T-helper 17 cell (primary cell): ENCODE measurements at regions not wholly inside any gene's neighbourhood (a gene's known extent, or its start where the extent isn't known, plus 50 kb on each side); places are given as distances from the start of the nearest gene placed in this dataset.

Source experiments
- ATAC-seq: fragments of 150-1000 bp; cut with Tn5 transposase; 2 replicates; pipeline ENCODE4 v1.10.0; 2021; ENCODE audit warnings: mild to moderate bottlenecking, moderate library complexity
- DNase-seq, 3 donors: peaks; one replicate each; pipeline versions ENCODE4 v3.0.0 to v3.0.0-alpha.2; 2020 to 2021
- H3K9me3 ChIP-seq: one replicate; pipeline ENCODE4 v1.7.0; 2013; ENCODE audit warnings: low read length, mild to moderate bottlenecking; ENCODE audit not compliant: control insufficient read depth, poor library complexity, severe bottlenecking
- H3K27ac Mint-ChIP-seq: one replicate; pipeline ENCODE4 v1.8.0; 2022; ENCODE audit warnings: mild to moderate bottlenecking, moderate library complexity, mixed read lengths
- H3K27me3 Mint-ChIP-seq: one replicate; pipeline ENCODE4 v1.8.0; 2022; ENCODE audit warnings: mixed read lengths
- H3K36me3 Mint-ChIP-seq: one replicate; pipeline ENCODE4 v1.8.0; 2022; ENCODE audit warnings: low read depth, mixed read lengths
- H3K4me1 Mint-ChIP-seq: one replicate; pipeline ENCODE4 v1.8.0; 2022; ENCODE audit warnings: mild to moderate bottlenecking, mixed read lengths
- H3K4me3 Mint-ChIP-seq: one replicate; pipeline ENCODE4 v1.8.0; 2022; ENCODE audit warnings: mild to moderate bottlenecking, moderate library complexity, mixed read lengths

GRCh38 chr4:15291122-15291521 lies 136.7 kb upstream of the C1QTNF7 start:
- H3K4me3 Mint-ChIP-seq, result no peak overlapping the region
- no peaks in the 10 kb centered on the region for H3K4me1 Mint-ChIP-seq
- H3K36me3 Mint-ChIP-seq, result no peaks in the 10 kb centered on the region
- H3K27ac Mint-ChIP-seq, result no peak overlapping the region
- DNase-seq (no peak), ATAC-seq (no peak)
- H3K27me3 Mint-ChIP-seq, result no peaks in the 10 kb centered on the region
- H3K9me3 ChIP-seq, result no peaks in the 10 kb centered on the region

DNA sequence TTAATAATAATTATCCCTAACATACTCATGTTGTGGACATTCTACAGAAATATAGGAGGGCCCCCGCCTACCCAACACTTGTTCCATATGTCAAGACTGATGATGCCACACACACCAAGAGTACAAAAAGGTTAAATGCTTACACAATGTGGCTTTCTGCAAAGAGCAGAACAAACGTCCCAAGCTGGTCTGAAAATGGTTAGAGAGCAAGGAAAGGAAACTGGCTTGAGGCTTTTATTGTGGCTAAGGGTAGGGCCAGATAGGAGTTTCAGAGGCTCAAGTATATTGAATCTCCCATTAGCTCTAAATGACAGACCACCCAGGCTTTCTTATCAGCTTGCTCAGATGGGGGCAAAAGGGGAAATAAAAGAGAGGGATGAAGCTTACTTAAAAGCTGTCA lies 134.1 kb upstream of the C1QTNF7 start:
- H3K9me3 ChIP-seq, result no peaks in the 10 kb centered on the region
- Mint-ChIP-seq H3K36me3 (no peaks in the 10 kb centered on the region), H3K27me3 (no peaks in the 10 kb centered on the region), H3K4me3 (no peak overlapping the region), H3K27ac (no peak overlapping the region), H3K4me1 (no peaks in the 10 kb centered on the region)
- no peak for DNase-seq
- ATAC-seq, result no peak

DNA sequence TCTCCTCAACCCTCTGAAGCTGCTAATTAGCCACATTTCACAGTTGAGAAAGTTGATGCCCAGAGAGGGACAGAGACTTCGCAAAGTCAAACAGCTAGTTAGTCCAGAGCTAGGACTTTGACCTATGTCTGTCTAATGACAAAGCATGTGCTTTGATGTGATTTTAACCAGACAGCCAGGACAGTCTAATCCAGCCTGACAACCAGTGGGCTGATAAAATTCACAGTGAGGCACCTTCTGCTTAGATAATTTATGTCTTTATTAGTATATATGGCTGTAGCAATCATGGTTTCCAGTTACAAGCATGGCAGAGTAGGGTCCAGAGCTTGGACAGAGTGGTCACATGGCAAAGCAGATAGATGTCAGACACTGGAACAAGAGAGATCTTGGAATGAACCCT lies 133.6 kb upstream of the C1QTNF7 start:
- Mint-ChIP-seq H3K4me1 (no peaks in the 10 kb centered on the region), H3K27me3 (no peaks in the 10 kb centered on the region), H3K36me3 (no peaks in the 10 kb centered on the region), H3K27ac (no peak overlapping the region), H3K4me3 (no peak overlapping the region)
- DNase-seq (no peak), ATAC-seq (no peak)
- no peaks in the 10 kb centered on the region for H3K9me3 ChIP-seq

- Mint-ChIP-seq H3K27me3 (no peaks in the 10 kb centered on the region), H3K4me3 (no peak overlapping the region), H3K36me3 (no peaks in the 10 kb centered on the region), H3K4me1 (no peaks in the 10 kb centered on the region), H3K27ac (no peak overlapping the region)
- ATAC-seq (no peak), DNase-seq (no peak)
- H3K9me3 ChIP-seq, result no peaks in the 10 kb centered on the region
These were observed 133.0 kb upstream of the C1QTNF7 start for GRCh38 chr4:15294832-15295231.

- H3K4me1 Mint-ChIP-seq, result no peaks in the 10 kb centered on the region
- no peaks in the 10 kb centered on the region for H3K36me3 Mint-ChIP-seq
- no peak overlapping the region for H3K4me3 Mint-ChIP-seq
- ATAC-seq (no peak), DNase-seq (no peak)
- H3K27me3 Mint-ChIP-seq, result no peaks in the 10 kb centered on the region
- H3K27ac Mint-ChIP-seq, result no peak overlapping the region
- H3K9me3 ChIP-seq, result no peaks in the 10 kb centered on the region
These were observed 132.2 kb upstream of the C1QTNF7 start for GRCh38 chr4:15295421-15296162.

GRCh38 chr4:15297344-15297743 lies 130.5 kb upstream of the C1QTNF7 start:
- ATAC-seq (no peak), DNase-seq (no peak)
- no peak overlapping the region for H3K27ac Mint-ChIP-seq
- no peaks in the 10 kb centered on the region for H3K9me3 ChIP-seq
- H3K4me1 Mint-ChIP-seq, result no peaks in the 10 kb centered on the region
- H3K27me3 Mint-ChIP-seq, result no peaks in the 10 kb centered on the region
- H3K36me3 Mint-ChIP-seq, result no peaks in the 10 kb centered on the region
- no peak overlapping the region for H3K4me3 Mint-ChIP-seq

DNA sequence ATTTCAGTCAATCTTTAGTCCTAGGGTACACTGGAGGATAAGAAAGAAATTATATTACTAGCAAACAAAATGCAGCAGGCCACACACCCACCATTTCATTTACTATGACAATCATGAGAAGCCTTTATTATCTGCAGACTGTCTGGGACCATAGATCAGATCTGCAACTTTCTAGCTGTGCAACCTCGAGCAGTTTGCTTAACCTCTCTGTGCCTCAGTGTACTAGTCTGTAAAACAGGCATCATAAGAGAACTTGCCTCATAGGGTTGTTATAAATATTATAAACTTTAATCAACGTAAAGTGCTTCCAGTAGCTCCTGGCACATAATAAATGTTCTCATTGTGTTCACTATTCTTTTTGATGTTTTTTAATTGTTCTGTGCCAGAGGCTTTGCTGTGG lies 128.2 kb upstream of the C1QTNF7 start:
- H3K27me3 Mint-ChIP-seq, result peaks cover 6% of the 10 kb centered on the region
- no peak for ATAC-seq
- H3K27ac Mint-ChIP-seq, result no peak overlapping the region
- H3K9me3 ChIP-seq, result no peaks in the 10 kb centered on the region
- H3K36me3 Mint-ChIP-seq, result no peaks in the 10 kb centered on the region
- H3K4me1 Mint-ChIP-seq, result no peaks in the 10 kb centered on the region
- no peak overlapping the region for H3K4me3 Mint-ChIP-seq
- no peak for DNase-seq

DNA sequence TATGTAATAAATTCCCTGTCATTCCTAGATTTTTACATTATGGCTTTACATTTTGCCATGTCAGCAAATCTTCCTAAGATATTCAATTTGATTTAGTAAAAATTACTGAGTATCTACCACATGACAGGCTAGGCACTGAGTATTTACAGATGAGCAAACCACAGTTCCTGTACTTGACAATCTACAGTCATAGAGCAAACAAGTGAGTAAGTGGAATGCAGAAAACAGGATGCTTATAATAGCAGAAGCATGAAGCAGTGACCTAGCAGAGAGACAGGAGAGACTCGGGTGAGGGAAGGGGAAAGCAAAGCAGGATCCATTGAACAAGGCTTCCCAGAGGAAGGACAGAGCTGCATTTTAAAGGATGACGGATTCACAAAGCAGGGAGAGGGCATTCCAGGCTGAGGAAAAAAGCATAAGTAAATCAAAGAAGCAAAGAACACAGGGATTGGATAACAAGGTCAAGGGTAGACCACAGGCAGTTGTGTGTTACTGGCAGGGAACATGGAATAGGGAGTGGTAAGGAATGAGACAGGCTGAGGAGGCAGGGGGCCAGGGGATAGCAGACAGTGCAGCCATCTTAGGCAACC lies 124.7 kb upstream of the C1QTNF7 start:
- H3K4me1 Mint-ChIP-seq, result no peaks in the 10 kb centered on the region
- H3K4me3 Mint-ChIP-seq, result no peak overlapping the region
- ATAC-seq, result no peak
- H3K27ac Mint-ChIP-seq, result no peak overlapping the region
- no peaks in the 10 kb centered on the region for H3K9me3 ChIP-seq
- H3K36me3 Mint-ChIP-seq, result no peaks in the 10 kb centered on the region
- DNase-seq, result no peak
- peaks cover 6% of the 10 kb centered on the region for H3K27me3 Mint-ChIP-seq

DNA sequence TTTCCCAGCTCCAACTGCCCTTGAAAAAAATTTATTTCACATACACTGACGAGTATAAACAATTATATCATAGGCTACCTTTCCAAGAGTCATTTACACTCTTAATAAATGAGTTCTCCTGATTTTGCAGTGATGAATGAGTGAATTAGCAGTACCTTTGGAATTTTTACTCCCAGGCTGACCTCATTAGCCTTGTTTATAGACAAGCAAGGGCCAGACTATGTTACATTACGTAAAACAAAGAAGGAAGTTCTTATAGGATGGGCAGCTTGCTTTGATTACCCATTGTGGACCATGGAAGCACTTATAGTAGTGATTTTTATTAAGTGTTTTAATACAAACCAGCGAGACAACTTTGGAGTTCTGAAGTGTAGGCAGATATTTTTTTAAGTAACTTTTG lies 112.9 kb upstream of the C1QTNF7 start:
- no peaks in the 10 kb centered on the region for H3K9me3 ChIP-seq
- Mint-ChIP-seq H3K4me3 (no peak overlapping the region), H3K27ac (no peak overlapping the region), H3K27me3 (no peaks in the 10 kb centered on the region), H3K36me3 (no peaks in the 10 kb centered on the region), H3K4me1 (no peaks in the 10 kb centered on the region)
- DNase-seq (no peak), ATAC-seq (no peak)

- Mint-ChIP-seq H3K27ac (no peak overlapping the region), H3K27me3 (peaks cover 5% of the 10 kb centered on the region), H3K4me3 (no peak overlapping the region), H3K4me1 (no peaks in the 10 kb centered on the region), H3K36me3 (no peaks in the 10 kb centered on the region)
- ATAC-seq (no peak), DNase-seq (no peak)
- H3K9me3 ChIP-seq, result no peaks in the 10 kb centered on the region
These were observed 110.6 kb upstream of the C1QTNF7 start for GRCh38 chr4:15317246-15317645.

DNA sequence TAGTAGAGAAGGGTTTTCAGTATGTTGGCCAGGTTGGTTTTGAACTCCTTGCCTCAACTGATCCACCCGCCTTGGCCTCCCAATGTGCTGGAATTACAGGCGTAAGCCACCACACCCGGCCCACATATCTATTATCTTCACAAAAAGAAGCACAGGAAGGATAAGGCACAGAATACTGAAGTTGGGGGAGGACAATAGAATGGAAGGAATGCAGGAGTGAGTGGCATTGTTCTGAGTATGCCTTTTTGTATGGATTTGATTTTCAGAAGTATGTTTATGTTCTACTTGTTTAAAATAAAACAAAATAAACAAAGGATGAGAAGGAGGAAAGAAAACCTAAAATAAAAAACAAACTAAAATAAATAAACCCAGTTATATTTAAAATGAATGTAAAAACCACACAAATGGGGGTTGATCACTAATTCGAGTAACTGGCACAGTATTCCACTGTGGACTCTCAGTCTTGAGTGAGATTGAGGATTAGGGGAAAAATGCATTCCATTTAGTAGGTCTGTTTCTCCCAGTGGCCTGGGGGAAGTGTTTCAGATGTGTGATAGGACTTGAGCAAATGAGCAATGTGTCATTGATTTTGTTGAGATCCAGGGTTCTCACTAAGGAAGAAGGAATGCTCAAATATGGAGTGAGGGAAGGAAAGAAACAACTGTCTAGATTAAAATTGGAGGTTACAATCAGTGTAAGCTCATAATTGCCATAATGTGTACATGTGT lies 109.0 kb upstream of the C1QTNF7 start:
- Mint-ChIP-seq H3K27ac (no peak overlapping the region), H3K4me1 (no peaks in the 10 kb centered on the region), H3K4me3 (no peak overlapping the region), H3K36me3 (no peaks in the 10 kb centered on the region), H3K27me3 (peaks cover 9% of the 10 kb centered on the region)
- no peaks in the 10 kb centered on the region for H3K9me3 ChIP-seq
- DNase-seq (no peak), ATAC-seq (no peak)

GRCh38 chr4:15320121-15320678 lies 107.6 kb upstream of the C1QTNF7 start:
- H3K36me3 Mint-ChIP-seq, result no peaks in the 10 kb centered on the region
- no peak for ATAC-seq
- H3K27me3 Mint-ChIP-seq, result peaks cover 9% of the 10 kb centered on the region
- no peak overlapping the region for H3K27ac Mint-ChIP-seq
- H3K9me3 ChIP-seq, result no peaks in the 10 kb centered on the region
- peaks cover 3% of the 10 kb centered on the region for H3K4me1 Mint-ChIP-seq
- no peak overlapping the region for H3K4me3 Mint-ChIP-seq
- no peak for DNase-seq

- no peak for DNase-seq
- H3K27ac Mint-ChIP-seq, result no peak overlapping the region
- no peak for ATAC-seq
- H3K36me3 Mint-ChIP-seq, result no peaks in the 10 kb centered on the region
- H3K4me1 Mint-ChIP-seq, result peaks cover 3% of the 10 kb centered on the region
- no peaks in the 10 kb centered on the region for H3K9me3 ChIP-seq
- H3K27me3 Mint-ChIP-seq, result peaks cover 9% of the 10 kb centered on the region
- H3K4me3 Mint-ChIP-seq, result no peak overlapping the region
These were observed 105.8 kb upstream of the C1QTNF7 start for GRCh38 chr4:15322006-15322405.
